HCT116 (cell line): ENCODE measurements at regions not wholly inside any gene's neighbourhood (a gene's known extent, or its start where the extent isn't known, plus 50 kb on each side); places are given as distances from the start of the nearest gene placed in this dataset.

Experiments used
- ATAC-seq: fragments of 200-7000 bp; cut with Tn5 transposase; 2 replicates; pipeline ENCODE4 v1.9.1; 2020; ENCODE audit warnings: mild to moderate bottlenecking, moderate library complexity
- BruUV-seq: library from RNA; stranded (reverse); fragments of 400-500 nt; replicated peaks from 2 replicates; lab custom pipeline; 2021; lab: Mats Ljungman, UMichigan
- CTCF ChIA-PET: fragments of 300-600 bp; sonication (Branson Sonifier 250); formaldehyde crosslinking; loops from one replicate; lab custom pipeline; 2021; ENCODE audit warnings: antibody characterized with exemption; lab: Charles Lee
- POLR2A ChIA-PET: fragments of 300-600, 350-600 bp; sonication (Branson Sonifier 250); formaldehyde crosslinking; loops from one replicate; lab custom pipeline; 2021; ENCODE audit warnings: antibody characterized with exemption; lab: Charles Lee
- RAD21 ChIA-PET, 2 experiments: fragments of 300-600 bp; sonication (Branson Sonifier 250); formaldehyde crosslinking; loops; one replicate each; lab custom pipeline; 2023; ENCODE audit warnings: low total read pairs in 2 of 2; ENCODE audit not compliant: uncharacterized antibody in 2 of 2, unreplicated experiment in 2 of 2, low non-redundant PET in 1 of 2; lab: Charles Lee
- DNase-seq: peaks from one replicate; pipeline ENCODE4 v3.0.0-alpha.2; 2010; ENCODE audit warnings: low read depth, low spot score
- H2AFZ ChIP-seq: fragments of 200-600 bp; shearing (Covaris generic), sonication (generic); 2 replicates; pipeline ENCODE4 v1.6.1; 2017; ENCODE audit warnings: low read depth, mixed run types, mixed read lengths, antibody characterized with exemption, low read length; ENCODE audit not compliant: poor library complexity, severe bottlenecking
- H3K27ac ChIP-seq: 2 replicates; pipeline ENCODE4 v1.5.1; 2012; ENCODE audit warnings: low read depth, low read length
- H3K27me3 ChIP-seq: fragments of 200-600 bp; sonication (generic); 2 replicates; pipeline ENCODE4 v1.6.1; 2016; ENCODE audit warnings: mixed run types, low read length, mixed read lengths; ENCODE audit not compliant: insufficient read depth
- H3K36me3 ChIP-seq, 2 experiments: fragments of 200-500 bp in 1 of 2; fragments of 200-600 bp in 1 of 2; sonication (Bioruptor generic) in 1 of 2; sonication (generic) in 1 of 2; 2 replicates each; pipeline versions ENCODE4 v1.5.1 to v1.6.1; 2014 to 2016; ENCODE audit warnings: low read length in 2 of 2, inconsistent platforms in 1 of 2, mixed read lengths in 1 of 2, mixed run types in 1 of 2; ENCODE audit not compliant: insufficient read depth in 2 of 2, control insufficient read depth in 1 of 2
- H3K4me1 ChIP-seq, 2 experiments: fragments of 200-600 bp in 1 of 2; sonication (generic) in 1 of 2; 2 replicates each; pipeline versions ENCODE4 v1.5.1 to v1.6.1; 2012 to 2017; ENCODE audit warnings: low read length in 2 of 2, inconsistent platforms in 1 of 2, mild to moderate bottlenecking in 1 of 2, mixed read lengths in 1 of 2, mixed run types in 1 of 2, moderate library complexity in 1 of 2; ENCODE audit not compliant: insufficient read depth in 2 of 2, control insufficient read depth in 1 of 2
- H3K4me2 ChIP-seq: fragments of 200-600 bp; sonication (generic); 2 replicates; pipeline ENCODE4 v1.6.1; 2017; ENCODE audit warnings: mixed run types, low read length, mixed read lengths
- H3K4me3 ChIP-seq, 2 experiments: fragments of 200-600 bp in 1 of 2; sonication (generic) in 1 of 2; replicated peaks in 1 of 2; 2 replicates each; pipeline ENCODE4 v1.5.1; 2011 to 2016; ENCODE audit warnings: low read length in 2 of 2, control low read depth in 1 of 2, low read depth in 1 of 2, mild to moderate bottlenecking in 1 of 2, mixed read lengths in 1 of 2, mixed run types in 1 of 2
- H3K79me2 ChIP-seq: fragments of 200-600 bp; sonication (generic); 2 replicates; pipeline ENCODE4 v1.6.1; 2017; ENCODE audit warnings: mild to moderate bottlenecking, mixed run types, low read length, moderate library complexity, mixed read lengths; ENCODE audit not compliant: insufficient read depth
- H3K9ac ChIP-seq: fragments of 200-600 bp; sonication (generic); 2 replicates; pipeline ENCODE4 v1.6.1; 2016; ENCODE audit warnings: low read length, mixed read lengths
- H3K9me2 ChIP-seq: fragments of 200-600 bp; sonication (generic), shearing (Covaris generic); 2 replicates; pipeline ENCODE4 v1.6.1; 2017; ENCODE audit warnings: mixed run types, mild to moderate bottlenecking, moderate library complexity; ENCODE audit not compliant: insufficient read depth
- H3K9me3 ChIP-seq, 2 experiments: fragments of 200-500 bp in 1 of 2; fragments of 200-600 bp in 1 of 2; sonication (Bioruptor generic) in 1 of 2; sonication (generic) in 1 of 2; 2 replicates each; pipeline ENCODE4 v1.6.1; 2014 to 2017; ENCODE audit warnings: low read length in 2 of 2, mixed read lengths in 2 of 2, inconsistent platforms in 1 of 2, low read depth in 1 of 2, mild to moderate bottlenecking in 1 of 2, mixed run types in 1 of 2, moderate library complexity in 1 of 2; ENCODE audit not compliant: control insufficient read depth in 1 of 2, insufficient read depth in 1 of 2
- H4K20me1 ChIP-seq: fragments of 200-600 bp; sonication (generic), shearing (Covaris generic); 2 replicates; pipeline ENCODE4 v1.6.1; 2017; ENCODE audit warnings: mixed run types, mild to moderate bottlenecking, moderate library complexity; ENCODE audit not compliant: insufficient read depth
- CBX3 ChIP-seq: IDR thresholded peaks from 2 replicates; pipeline ENCODE4 v1.6.1; 2012; ENCODE audit warnings: low read depth
- CTCF ChIP-seq, 3 experiments: fragments of 200-600 bp in 1 of 3; sonication (generic) in 1 of 3; IDR thresholded peaks in 2 of 3; conservative IDR thresholded peaks in 1 of 3; 2 replicates each; pipeline ENCODE4 v1.5.1; 2012 to 2017; ENCODE audit warnings: low read depth in 2 of 3, low read length in 2 of 3, antibody characterized with exemption in 1 of 3, borderline replicate concordance in 1 of 3, control low read depth in 1 of 3, mild to moderate bottlenecking in 1 of 3, mixed read lengths in 1 of 3, mixed run types in 1 of 3, moderate library complexity in 1 of 3; ENCODE audit not compliant: insufficient read depth in 1 of 3
- EZH2 ChIP-seq: fragments of 200-600 bp; sonication (generic); IDR thresholded peaks from 2 replicates; pipeline ENCODE4 v1.6.1; 2017; ENCODE audit warnings: antibody characterized with exemption, mixed run types
- FOSL1 ChIP-seq: IDR thresholded peaks from 2 replicates; pipeline ENCODE4 v1.6.1; 2012; ENCODE audit warnings: low read depth
- JUND ChIP-seq: IDR thresholded peaks from 2 replicates; pipeline ENCODE4 v1.6.1; 2012
- RAD21 ChIP-seq: IDR thresholded peaks from 2 replicates; pipeline ENCODE4 v1.6.1; 2012; ENCODE audit warnings: low read depth, mild to moderate bottlenecking
- REST ChIP-seq: IDR thresholded peaks from 2 replicates; pipeline ENCODE4 v1.6.1; 2012; ENCODE audit warnings: low read depth
- SIN3A ChIP-seq: IDR thresholded peaks from 2 replicates; pipeline ENCODE4 v1.6.1; 2012; ENCODE audit warnings: low read depth
- SRF ChIP-seq: IDR thresholded peaks from 2 replicates; pipeline ENCODE4 v1.6.1; 2012; ENCODE audit warnings: low read depth
- TCF7L2 ChIP-seq: IDR thresholded peaks from 2 replicates; pipeline ENCODE4 v1.7.0; 2011; ENCODE audit warnings: borderline replicate concordance, inconsistent platforms; ENCODE audit not compliant: insufficient read depth, insufficient read length; ENCODE audit errors: extremely low read depth
- YY1 ChIP-seq: IDR thresholded peaks from 2 replicates; pipeline ENCODE4 v1.6.1; 2011; ENCODE audit warnings: low read length, low read depth, moderate library complexity, mild to moderate bottlenecking; ENCODE audit not compliant: insufficient replicate concordance; ENCODE audit errors: extremely low read depth
- ZFX ChIP-seq: fragments of 450-650 bp; IDR thresholded peaks from 2 replicates; pipeline ENCODE4 v1.6.1; 2017
- ZNF274 ChIP-seq: fragments of 200-500 bp; sonication (Bioruptor generic); IDR thresholded peaks from 2 replicates; pipeline ENCODE4 v1.6.1; 2014; ENCODE audit warnings: mild to moderate bottlenecking, low read depth, low read length, inconsistent platforms
- intact Hi-C: fragments of 100-400 bp; cut with micrococcal nuclease; formaldehyde crosslinking; loops from 2 replicates; pipeline ENCODE4 v1.10.0; 2022

- no peak for TF ChIP-seq REST
- no peak for TF ChIP-seq ZNF274
- TF ChIP-seq ZFX = no peak
- TF ChIP-seq JUND = no peak
- no peak for TF ChIP-seq FOSL1
- no peak for TF ChIP-seq EZH2
- no peak for TF ChIP-seq SRF
- TF ChIP-seq RAD21 = no peak
- TF ChIP-seq CBX3 = no peak
These were observed 111.1 kb downstream of the CCNG2 start (continued) for GRCh38 chr4:77268108-77268507.

- H3K36me3 ChIP-seq = no peaks in the 10 kb centered on the region
- H4K20me1 ChIP-seq = no peaks in the 10 kb centered on the region
- no peak for DNase-seq
- no peaks in the 10 kb centered on the region for H3K27me3 ChIP-seq
- CTCF ChIA-PET = no interaction called here
- no peaks in the 10 kb centered on the region for H3K9me2 ChIP-seq
- no peaks in the 10 kb centered on the region for H3K4me1 ChIP-seq
- no peak overlapping the region for H3K9ac ChIP-seq
- no peaks in the 10 kb centered on the region for H3K79me2 ChIP-seq
- POLR2A ChIA-PET = no interaction called here
- no peaks in the 10 kb centered on the region for H3K9me3 ChIP-seq
- intact Hi-C loops = no loop called here
- RAD21 ChIA-PET = no interaction called here
- ATAC-seq = no peak; the same call in 1 of the 2 replicates
- H3K27ac ChIP-seq = no peak overlapping the region
- H3K4me3 ChIP-seq = no peak overlapping the region
- no peak overlapping the region for H3K4me2 ChIP-seq
- TF ChIP-seq TCF7L2 (no peak), YY1 (no peak), JUND (no peak), FOSL1 (no peak), SIN3A (no peak), CTCF (IDR thresholded peaks at IDR 0.05 in 2 of 3, conservative IDR thresholded peaks at IDR 0.05 in 1 of 3; ENCODE audit: borderline replicate concordance in 1 of 3, insufficient read depth in 1 of 3, low read depth in 2 of 3, low read length in 2 of 3) (no peak)
- BruUV-seq = no TSS peak
- H2AFZ ChIP-seq = no peak overlapping the region
These were observed 112.5 kb downstream of the CCNG2 start for GRCh38 chr4:77269505-77269904.
